K562 (cell line): ENCODE measurements at regions not wholly inside any gene's neighbourhood (a gene's known extent, or its start where the extent isn't known, plus 50 kb on each side); places are given as distances from the start of the nearest gene placed in this dataset.
"Not testable (repeated sequence)": the region's sequence is repeated elsewhere in the genome, so short reads cannot be mapped to it uniquely, and the experiment has no call there.

Source experiments
- ATAC-seq: fragments of 200-7000 bp; cut with Tn5 transposase; 3 replicates; pipeline ENCODE4 v1.9.1; 2020; ENCODE audit warnings: moderate library complexity
- BruUV-seq: library from RNA; stranded (reverse); fragments of 400-500 nt; replicated peaks from 2 replicates; lab custom pipeline; 2021; lab: Mats Ljungman, UMichigan
- CTCF ChIA-PET: fragments of 300-600 bp; formaldehyde crosslinking; extraction: SDS; loops from one replicate; lab custom pipeline; 2021; ENCODE audit warnings: low intra/inter-chr PET ratio; lab: Yijun Ruan, JAX
- POLR2A ChIA-PET: fragments of 300-600, 350-650 bp; sonication (Branson Sonifier 250); formaldehyde crosslinking; extraction: SDS; loops from one replicate; lab custom pipeline; 2021; ENCODE audit warnings: antibody characterized with exemption, inconsistent platforms; lab: Yijun Ruan, JAX
- DNase-seq, 4 experiments: peaks; one replicate each; pipeline versions ENCODE4 v3.0.0 to v3.0.0-alpha.2; 2011 to 2018; ENCODE audit warnings: low spot score in 3 of 4, mixed read lengths in 3 of 4; ENCODE audit errors: extremely low read depth in 1 of 4
- FAIRE-seq: peaks from 2 replicates; lab custom pipeline; 2011; peaks lifted over from hg19 to GRCh38; lab: Jason Lieb, UNC
- H2AFZ ChIP-seq: 2 replicates; pipeline ENCODE4 v1.6.0; 2011; ENCODE audit warnings: low read depth, low read length, control low read depth, inconsistent platforms
- H3K27ac ChIP-seq: fragments of 200-600 bp; 3 replicates; pipeline ENCODE4 v1.8.0; 2011; ENCODE audit warnings: low read depth, mild to moderate bottlenecking, control low read depth, inconsistent platforms, low read length, moderate library complexity, mixed read lengths; ENCODE audit errors: extremely low read depth
- H3K27me3 ChIP-seq, 2 experiments: fragments of 300-600 bp in 1 of 2; 2 replicates in 1 of 2; 3 replicates in 1 of 2; pipeline versions ENCODE4 v1.6.0 to v1.8.0; 2011; ENCODE audit warnings: inconsistent platforms in 2 of 2, low read length in 2 of 2, mild to moderate bottlenecking in 1 of 2, mixed read lengths in 1 of 2, moderate library complexity in 1 of 2; ENCODE audit not compliant: control insufficient read depth in 2 of 2, insufficient read depth in 2 of 2
- H3K36me3 ChIP-seq: fragments of 300-600 bp; 3 replicates; pipeline ENCODE4 v1.8.0; 2011; ENCODE audit warnings: mild to moderate bottlenecking, low read length, inconsistent platforms; ENCODE audit not compliant: control insufficient read depth, insufficient read depth
- H3K4me1 ChIP-seq, 2 experiments: fragments of 200-600 bp in 1 of 2; replicated peaks in 1 of 2; 2 replicates in 1 of 2; 3 replicates in 1 of 2; pipeline versions ENCODE4 v1.5.1 to v1.8.0; 2011; ENCODE audit warnings: inconsistent platforms in 2 of 2, low read length in 2 of 2, mild to moderate bottlenecking in 1 of 2, mixed read lengths in 1 of 2, moderate library complexity in 1 of 2; ENCODE audit not compliant: control insufficient read depth in 2 of 2, insufficient read depth in 2 of 2
- H3K4me2 ChIP-seq: 2 replicates; pipeline ENCODE4 v1.6.1; 2011; ENCODE audit warnings: low read length, control low read depth, inconsistent platforms, mixed read lengths; ENCODE audit not compliant: insufficient read depth
- H3K4me3 ChIP-seq: fragments of 200-600 bp; sonication (generic), shearing (Covaris generic); 2 replicates; pipeline ENCODE4 v1.5.1; 2016; ENCODE audit warnings: control low read depth, inconsistent platforms
- H3K79me2 ChIP-seq: fragments of 200-600 bp; 3 replicates; pipeline ENCODE4 v1.8.0; 2011; ENCODE audit warnings: low read length, inconsistent platforms; ENCODE audit not compliant: control insufficient read depth, insufficient read depth
- H3K9ac ChIP-seq, 2 experiments: 2 replicates each; pipeline versions ENCODE4 v1.6.0 to v1.6.1; 2011; ENCODE audit warnings: low read depth in 2 of 2, low read length in 2 of 2, control low read depth in 1 of 2, inconsistent platforms in 1 of 2, mild to moderate bottlenecking in 1 of 2, mixed read lengths in 1 of 2; ENCODE audit not compliant: insufficient read depth in 1 of 2
- H3K9me1 ChIP-seq: one replicate; pipeline ENCODE4 v1.6.0; 2011; ENCODE audit warnings: inconsistent platforms, mild to moderate bottlenecking, low read length, moderate library complexity; ENCODE audit not compliant: control insufficient read depth, insufficient read depth
- H3K9me3 ChIP-seq: replicated peaks from 2 replicates; pipeline ENCODE4 v1.5.1; 2011; ENCODE audit warnings: low read depth, low read length, inconsistent platforms; ENCODE audit not compliant: control insufficient read depth, insufficient read depth
- H4K20me1 ChIP-seq: replicated peaks from 2 replicates; pipeline ENCODE4 v1.6.1; 2011; ENCODE audit warnings: low read length, inconsistent platforms, mixed read lengths; ENCODE audit not compliant: control insufficient read depth, insufficient read depth
- DNMT1 ChIP-seq: fragments of 450-650 bp; IDR thresholded peaks from 2 replicates; pipeline ENCODE4 v1.6.1; 2016; ENCODE audit warnings: antibody characterized with exemption, mild to moderate bottlenecking
- FOXJ2 ChIP-seq: fragments of 200-800 bp; sonication (Bioruptor generic); IDR thresholded peaks from 2 replicates; pipeline ENCODE4 v1.6.1; 2016; ENCODE audit warnings: missing genetic modification characterization, missing compliant biosample characterization
- GABPA ChIP-seq: fragments of 200-800 bp; sonication (Bioruptor generic); conservative IDR thresholded peaks from 2 replicates; pipeline ENCODE4 v1.6.1; 2016; ENCODE audit warnings: low read depth, missing genetic modification characterization, missing compliant biosample characterization
- KLF13 ChIP-seq: fragments of 450-650 bp; IDR thresholded peaks from 2 replicates; pipeline ENCODE4 v1.6.1; 2016; ENCODE audit warnings: missing genetic modification characterization, low read depth, mild to moderate bottlenecking, missing compliant biosample characterization, moderate library complexity, borderline replicate concordance
- MTF1 ChIP-seq: fragments of 250-450 bp; sonication (Bioruptor Pico); IDR thresholded peaks from 2 replicates; pipeline ENCODE4 v1.9.0; 2021; ENCODE audit warnings: moderate library complexity, mild to moderate bottlenecking, inconsistent platforms, borderline replicate concordance
- NCOA4 ChIP-seq: fragments of 450-650 bp; IDR thresholded peaks from 2 replicates; pipeline ENCODE4 v1.6.1; 2018; ENCODE audit warnings: mild to moderate bottlenecking; ENCODE audit not compliant: partially characterized antibody
- NFIX ChIP-seq: fragments of 250-450 bp; sonication (Bioruptor Pico); IDR thresholded peaks from 2 replicates; pipeline ENCODE4 v1.4.0; 2020; ENCODE audit warnings: low read depth, mild to moderate bottlenecking, moderate library complexity
- OTX1 ChIP-seq: fragments of 450-650 bp; formaldehyde crosslinking; IDR thresholded peaks from 2 replicates; pipeline ENCODE4 v1.4.0; 2022; ENCODE audit warnings: mild to moderate bottlenecking
- TCF3 ChIP-seq: sonication (generic); formaldehyde crosslinking; IDR thresholded peaks from 2 replicates; pipeline ENCODE4 v1.4.0; 2020; ENCODE audit warnings: mild to moderate bottlenecking, missing genetic modification reagents
- ZBTB17 ChIP-seq: fragments of 450-650 bp; formaldehyde crosslinking; IDR thresholded peaks from 2 replicates; pipeline ENCODE4 v1.4.0; 2020; ENCODE audit warnings: mild to moderate bottlenecking
- ZNF507 ChIP-seq: conservative IDR thresholded peaks from 2 replicates; pipeline ENCODE4 v1.6.1; 2017; ENCODE audit warnings: missing genetic modification characterization, missing compliant biosample characterization
- ZNF780A ChIP-seq: fragments of 250-450 bp; sonication (Bioruptor Pico); IDR thresholded peaks from 2 replicates; pipeline ENCODE4 v1.5.0; 2021; ENCODE audit warnings: mild to moderate bottlenecking
- WGBS: fragments of 100-300 bp; shearing (Covaris generic); methylation state at CpG from one replicate; pipeline ENCODE4 v1.1.6; 2016; ENCODE audit warnings: low coverage, mixed read lengths; ENCODE audit not compliant: insufficient coverage; ENCODE audit errors: missing lambda C conversion rate; 5-methylcytosine and 5-hydroxymethylcytosine counted together
- in situ Hi-C: fragments of 300-500 bp; cut with MboI; formaldehyde crosslinking; loops from 4 replicates; pipeline ENCODE4 v1.15.0; 2018; ENCODE audit warnings: inconsistent platforms, mixed read lengths
- intact Hi-C: fragments of 100-400 bp; cut with micrococcal nuclease; formaldehyde crosslinking; loops from 2 replicates; pipeline ENCODE4 v1.14.2; 2022

DNA sequence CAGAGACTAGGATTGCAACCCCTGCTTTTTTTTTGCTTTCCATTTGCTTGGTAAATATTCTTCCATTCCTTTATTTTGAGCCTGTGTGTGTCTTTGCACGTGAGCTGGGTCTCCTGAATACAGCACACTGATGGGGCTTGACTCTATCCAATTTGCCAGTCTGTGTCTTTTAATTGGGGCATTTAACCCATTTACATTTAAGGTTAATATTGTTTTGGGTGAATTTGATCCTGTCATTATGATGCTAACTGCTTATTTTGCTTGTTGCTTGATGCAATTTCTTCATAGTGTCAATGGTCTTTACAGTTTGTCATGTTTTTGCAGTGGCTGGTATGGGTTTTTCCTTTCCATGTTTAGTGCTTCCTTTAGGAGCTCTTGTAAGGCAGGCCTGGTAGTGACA, 109.1 kb upstream of the WNT7A start:
- H3K4me2 ChIP-seq, H4K20me1 ChIP-seq, H3K27ac ChIP-seq, H3K4me3 ChIP-seq, H3K9me1 ChIP-seq, H3K79me2 ChIP-seq, H3K27me3 ChIP-seq, in situ Hi-C loops, intact Hi-C loops, FAIRE-seq, BruUV-seq, ATAC-seq, H3K4me1 ChIP-seq, CTCF ChIA-PET, H3K9ac ChIP-seq, H3K9me3 ChIP-seq, H2AFZ ChIP-seq, H3K36me3 ChIP-seq, DNase-seq: not testable (repeated sequence)
- peak; percentile 93 for TF ChIP-seq ZNF507 (tag)
- WGBS = 0% methylated on average over 1 of the region's 1 CpG
- POLR2A ChIA-PET = interaction anchor here (0.9 kb wide), 1 partner anchor 10 kb away, joined by 3 read pairs; no protein-coding TSS in a partner anchor

DNA sequence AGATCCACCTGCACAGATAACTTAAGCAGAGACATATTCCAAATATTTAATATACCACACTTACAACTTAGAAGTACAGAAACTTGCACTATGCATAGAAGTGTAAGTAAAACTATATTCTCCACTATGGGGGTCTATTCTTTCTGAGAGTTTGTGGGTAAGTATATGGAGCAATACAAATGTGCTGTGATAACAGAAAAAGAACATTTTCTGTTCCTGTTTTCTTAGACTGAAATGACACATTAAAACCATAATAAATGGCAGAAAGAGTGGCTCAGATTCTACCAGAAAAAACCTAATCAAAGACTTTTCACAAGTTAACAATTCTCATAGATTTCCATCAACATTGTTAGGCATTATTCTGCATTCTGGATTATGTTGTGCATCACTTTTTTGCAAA, 96.6 kb upstream of the WNT7A start:
- FAIRE-seq (no peak), DNase-seq (no peak), ATAC-seq (no peak)
- BruUV-seq = no TSS peak
- Histone ChIP-seq H3K4me3 (no peak overlapping the region), H3K9ac (no peak overlapping the region), H2AFZ (no peak overlapping the region), H3K9me3 (no peaks in the 10 kb centered on the region), H3K79me2 (no peaks in the 10 kb centered on the region), H4K20me1 (no peaks in the 10 kb centered on the region), H3K4me2 (no peak overlapping the region), H3K27me3 (no peaks in the 10 kb centered on the region), H3K36me3 (no peaks in the 10 kb centered on the region), H3K4me1 (no peaks in the 10 kb centered on the region), H3K9me1 (no peaks in the 10 kb centered on the region), H3K27ac (no peak overlapping the region)
- in situ Hi-C loops = no loop called here
- intact Hi-C loops = no loop called here
- ChIA-PET POLR2A (no interaction called here), CTCF (no interaction called here)
- TF ChIP-seq KLF13 (tag) = no peak
- TF ChIP-seq FOXJ2 (tag) = no peak
- TF ChIP-seq OTX1 (CRISPR knock-in tag) = no peak
- TF ChIP-seq MTF1 (CRISPR knock-in tag) = no peak
- no peak for TF ChIP-seq ZBTB17
- TF ChIP-seq ZNF780A = no peak
- no peak for TF ChIP-seq DNMT1
- no peak for TF ChIP-seq NCOA4
- no peak for TF ChIP-seq TCF3 (CRISPR knock-in tag)
- no peak for TF ChIP-seq NFIX (CRISPR knock-in tag)
- TF ChIP-seq GABPA (tag) = no peak
